GM18951 (cell line): ENCODE measurements at regions not wholly inside any gene's neighbourhood (a gene's known extent, or its start where the extent isn't known, plus 50 kb on each side); places are given as distances from the start of the nearest gene placed in this dataset.
"Not testable (repeated sequence)": the region's sequence is repeated elsewhere in the genome, so short reads cannot be mapped to it uniquely, and the experiment has no call there.

Source experiments
- POLR2A ChIP-seq: IDR thresholded peaks from 4 replicates; pipeline ENCODE4 v1.6.1; 2011; ENCODE audit warnings: mild to moderate bottlenecking; ENCODE audit not compliant: insufficient read length, insufficient read depth; ENCODE audit errors: extremely low read depth
- in situ Hi-C: fragments of 300-500 bp; cut with MboI; formaldehyde crosslinking; loops from one replicate; pipeline ENCODE4 v1.12.0; 2022; ENCODE audit warnings: low sequenced_read_pairs, mixed read lengths, inconsistent platforms; ENCODE audit not compliant: unreplicated experiment

GRCh38 chr9:31255211-31255610 is 1129.2 kb upstream of the ACO1 start:
- no peak for TF ChIP-seq POLR2A
- in situ Hi-C loops = no loop called here

GRCh38 chr9:31259824-31260223 is 1124.6 kb upstream of the ACO1 start:
- TF ChIP-seq POLR2A = no peak
- in situ Hi-C loops = no loop called here

DNA sequence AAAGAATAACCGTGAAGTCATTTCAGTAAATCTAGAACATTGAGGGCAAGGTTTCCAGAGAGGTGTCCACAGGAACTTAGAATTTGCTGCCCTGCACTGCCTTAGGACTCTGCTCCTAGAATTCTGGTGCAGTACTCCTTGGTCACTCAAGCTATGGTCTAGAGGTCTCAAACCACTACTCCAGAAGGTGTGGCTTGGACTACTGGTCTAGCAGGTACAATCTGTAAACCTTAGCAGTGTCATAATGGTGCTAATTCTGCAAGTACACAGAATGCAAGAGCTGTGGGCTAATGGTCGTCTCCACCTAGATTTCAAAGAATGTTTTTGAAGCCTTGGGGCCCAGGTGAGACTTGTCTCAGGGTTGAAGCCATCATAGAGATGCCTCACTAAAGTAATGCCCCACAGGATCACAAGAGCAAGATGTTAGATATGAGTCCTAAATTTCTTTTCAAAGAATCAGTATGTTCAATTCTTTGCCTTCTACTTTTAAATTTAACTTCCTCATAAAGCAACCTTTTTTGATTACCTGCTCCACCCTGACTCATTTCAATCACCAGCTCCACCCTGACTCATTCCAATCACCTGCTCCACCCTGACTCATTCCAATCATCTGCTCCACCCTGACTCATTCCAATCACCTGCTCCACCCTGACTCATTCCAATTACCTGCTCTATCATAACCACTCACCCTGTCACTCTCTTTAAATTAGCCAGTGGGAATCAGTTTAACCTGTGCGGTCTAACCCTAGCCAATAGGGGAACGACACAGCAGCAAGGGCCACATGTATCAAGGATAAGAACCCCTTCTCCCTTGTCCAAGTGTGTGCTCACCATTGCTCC is 1111.8 kb upstream of the ACO1 start:
- in situ Hi-C loops = no loop called here
- no peak for TF ChIP-seq POLR2A

- in situ Hi-C loops = no loop called here
- no peak for TF ChIP-seq POLR2A
Measured at GRCh38 chr9:31275419-31275818, 1109.0 kb upstream of the ACO1 start.

DNA sequence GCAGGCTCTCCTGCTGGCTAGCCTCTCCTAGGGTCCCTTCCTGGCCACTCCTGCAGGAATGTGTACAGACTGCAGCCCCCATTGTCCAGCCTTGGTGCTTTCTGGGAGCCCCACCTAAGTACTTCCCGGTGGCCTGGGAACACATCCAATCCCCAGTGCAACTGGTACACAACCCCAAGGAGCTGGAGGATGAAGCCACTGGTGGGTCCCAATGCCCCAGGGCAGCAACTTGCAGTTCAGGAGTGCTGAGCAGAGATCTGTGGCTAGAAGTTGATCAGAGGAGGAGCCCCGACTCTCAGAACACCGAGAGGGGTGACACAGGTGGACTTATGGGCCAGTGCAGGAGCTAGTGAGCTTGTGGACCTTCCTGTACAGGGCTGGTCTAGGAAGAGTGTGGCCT is 1093.7 kb upstream of the ACO1 start:
- in situ Hi-C loops = no loop called here
- no peak for TF ChIP-seq POLR2A

- no peak for TF ChIP-seq POLR2A
- in situ Hi-C loops = no loop called here
Measured at GRCh38 chr9:31302620-31303418, 1081.6 kb upstream of the ACO1 start.

- TF ChIP-seq POLR2A = no peak
- in situ Hi-C loops = no loop called here
Measured at GRCh38 chr9:31304576-31304975, 1079.9 kb upstream of the ACO1 start.

DNA sequence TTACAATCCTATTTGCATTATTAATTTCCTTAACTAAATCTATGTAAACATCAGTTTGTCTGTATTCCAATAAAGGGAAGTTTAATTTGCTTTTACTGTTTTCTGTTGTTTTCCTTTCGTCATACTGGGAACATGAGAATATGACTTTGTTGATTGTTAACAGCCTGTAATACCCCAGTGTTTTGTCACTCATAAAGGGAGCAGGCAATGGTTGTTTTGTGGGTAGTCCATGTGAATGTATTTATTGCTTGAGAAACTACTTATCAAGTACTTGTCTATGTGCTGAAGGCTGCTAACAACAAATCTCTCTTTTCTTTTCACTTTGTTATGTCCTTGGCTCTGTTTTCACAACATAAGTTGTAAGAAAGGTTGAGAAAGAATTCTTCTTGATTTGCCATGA is 1070.2 kb upstream of the ACO1 start:
- in situ Hi-C loops = no loop called here

DNA sequence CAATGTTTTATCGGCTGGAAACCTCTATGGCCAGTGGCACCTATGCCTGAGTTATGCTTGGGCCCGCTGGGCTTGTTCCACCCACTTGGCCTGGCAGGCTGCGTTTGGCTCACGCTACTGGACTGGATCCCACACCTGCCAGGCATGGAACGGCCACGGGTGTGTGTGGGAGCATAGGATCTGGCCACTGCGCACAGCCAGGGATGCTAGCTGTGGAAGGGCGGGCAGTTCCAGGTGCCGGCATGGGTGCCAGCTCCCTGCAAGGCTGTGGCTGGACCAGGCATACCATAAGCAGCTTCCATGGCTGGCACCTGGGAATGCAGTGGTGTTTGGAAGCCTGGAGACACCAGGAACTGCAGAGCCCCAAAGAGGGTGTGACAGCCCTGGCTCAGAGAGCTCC is 1063.9 kb upstream of the ACO1 start:
- in situ Hi-C loops = no loop called here
- no peak for TF ChIP-seq POLR2A

More for the DNA sequence above, 1070.2 kb upstream of the ACO1 start:
- no peak for TF ChIP-seq POLR2A

DNA sequence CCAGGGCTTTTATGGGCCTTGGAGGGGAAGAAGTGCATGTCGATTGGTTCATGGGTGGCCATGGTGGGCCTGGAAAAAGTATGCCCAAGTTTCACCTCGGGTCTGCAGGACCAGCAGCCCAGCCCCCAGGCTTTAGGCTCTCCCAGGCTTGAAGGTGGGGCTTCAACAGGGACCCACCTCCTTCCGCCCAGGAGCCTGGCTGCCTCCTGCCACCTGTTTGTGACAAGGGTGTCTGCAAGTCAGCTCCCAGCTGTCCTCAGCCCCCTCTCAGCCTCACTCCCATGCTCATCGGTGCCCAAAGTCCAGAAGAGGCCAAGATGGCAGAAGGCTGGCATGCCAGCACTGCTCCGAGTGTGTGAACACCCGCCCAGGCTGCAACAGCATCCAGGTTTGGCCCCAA is 1063.2 kb upstream of the ACO1 start:
- TF ChIP-seq POLR2A = no peak
- in situ Hi-C loops = no loop called here

DNA sequence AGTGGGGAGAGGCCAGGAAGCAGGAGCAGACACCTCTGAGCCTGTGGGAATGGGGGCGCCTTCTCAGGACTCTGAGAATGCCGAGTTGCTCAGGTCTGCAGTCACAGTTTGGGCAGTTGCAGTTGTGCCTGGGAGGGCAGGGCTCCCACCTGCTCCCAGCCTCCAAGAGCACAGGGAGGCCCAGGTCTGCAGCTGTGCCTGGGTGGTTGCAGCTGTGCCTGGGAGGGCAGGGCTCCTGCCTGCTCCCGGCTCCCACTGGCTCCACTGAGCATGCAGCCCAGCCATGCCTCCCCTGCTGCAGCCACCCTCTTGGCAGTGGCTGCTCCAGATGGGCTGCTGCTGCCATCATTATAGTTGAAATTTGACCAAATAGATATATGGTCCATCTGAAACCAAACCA is 1062.8 kb upstream of the ACO1 start:
- TF ChIP-seq POLR2A = no peak
- in situ Hi-C loops = no loop called here

DNA sequence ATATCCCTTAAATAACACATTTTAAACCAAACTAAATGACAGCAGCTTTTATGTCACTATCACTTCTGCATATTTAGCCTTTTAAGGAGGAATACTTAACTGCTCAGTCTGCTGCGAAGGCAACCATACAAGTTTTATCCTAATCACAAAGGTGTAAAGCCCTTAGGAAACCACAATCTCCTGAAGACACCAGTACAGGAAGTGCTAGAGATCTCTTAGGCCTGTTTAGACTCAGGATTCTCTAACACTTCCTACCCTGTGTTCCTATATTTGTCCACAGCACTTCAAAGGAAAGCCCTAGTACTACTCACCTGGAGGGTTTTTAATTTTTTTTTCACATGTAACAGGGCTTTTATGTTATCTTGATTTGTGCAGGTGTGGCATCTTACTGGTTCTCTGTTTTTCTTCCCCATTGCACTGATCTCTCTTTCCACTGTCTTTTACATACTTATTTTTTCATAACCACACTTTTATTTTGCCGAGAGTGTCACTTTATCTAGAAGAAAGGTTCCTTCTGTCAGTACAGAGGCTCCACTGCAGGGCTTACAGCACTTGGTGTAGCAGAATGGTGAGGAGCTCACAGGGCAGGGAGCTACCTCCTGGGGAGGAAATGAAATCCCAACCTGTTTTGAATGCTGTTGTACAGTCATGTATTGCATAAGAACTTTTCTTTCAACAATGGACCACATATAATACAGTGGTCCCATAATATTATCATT is 1060.6 kb upstream of the ACO1 start:
- no peak for TF ChIP-seq POLR2A
- in situ Hi-C loops = no loop called here

DNA sequence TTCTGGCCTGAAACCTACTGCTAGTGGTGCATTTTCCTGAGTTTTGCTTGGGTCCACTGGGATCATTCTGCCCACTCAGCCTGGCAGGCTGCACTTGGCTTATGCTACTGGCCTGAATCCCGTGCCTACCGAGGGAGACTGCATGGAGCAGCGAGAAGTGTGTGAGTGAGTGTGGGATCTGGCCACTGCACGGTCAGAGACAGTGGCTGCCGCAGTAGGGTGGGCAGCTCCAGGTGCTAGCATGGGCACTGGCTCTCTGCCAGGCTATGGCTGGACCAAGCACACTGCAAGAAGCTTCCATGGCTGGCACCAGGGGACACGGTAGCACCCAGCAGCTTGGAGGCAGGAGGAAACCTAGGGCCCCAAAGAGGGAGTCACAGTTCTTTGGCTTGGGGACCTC is 1058.7 kb upstream of the ACO1 start:
- TF ChIP-seq POLR2A = no peak
- in situ Hi-C loops = no loop called here

GRCh38 chr9:31326883-31327282 is 1057.6 kb upstream of the ACO1 start:
- in situ Hi-C loops = not testable (repeated sequence)
